ENCODE measurements at regions not wholly inside any gene's neighbourhood (a gene's known extent, or its start where the extent isn't known, plus 50 kb on each side); places are given as distances from the start of the nearest gene placed in this dataset.

GRCh38 chr12:92553389-92553788, 149.4 kb upstream of the PLEKHG7 start:
- no peak for DNase-seq (ENCODE audit: low read depth)

- DNase-seq (ENCODE audit: low read depth): no peak
These were observed 150.2 kb upstream of the PLEKHG7 start for GRCh38 chr12:92552412-92553108.

- peak; percentile 48 for DNase-seq (ENCODE audit: low read depth)
These were observed 150.9 kb upstream of the PLEKHG7 start for GRCh38 chr12:92551853-92552397.

GRCh38 chr12:92551210-92551609, 151.6 kb upstream of the PLEKHG7 start:
- DNase-seq (ENCODE audit: low read depth): no peak

- no peak for DNase-seq (ENCODE audit: low read depth)
These were observed 152.1 kb upstream of the PLEKHG7 start for GRCh38 chr12:92550661-92551060.

- DNase-seq (ENCODE audit: low read depth): no peak
These were observed 152.5 kb upstream of the PLEKHG7 start for GRCh38 chr12:92550254-92550653.

GRCh38 chr12:92549516-92549915, 153.3 kb upstream of the PLEKHG7 start:
- DNase-seq (ENCODE audit: low read depth): no peak

- no peak for DNase-seq (ENCODE audit: low read depth)
These were observed 154.9 kb upstream of the PLEKHG7 start for GRCh38 chr12:92547906-92548305.

GRCh38 chr12:92547420-92547819, 155.4 kb upstream of the PLEKHG7 start:
- no peak for DNase-seq (ENCODE audit: low read depth)

- DNase-seq (ENCODE audit: low read depth): no peak
These were observed 156.0 kb upstream of the PLEKHG7 start for GRCh38 chr12:92546635-92547348.

GRCh38 chr12:92546259-92546634, 156.5 kb upstream of the PLEKHG7 start:
- DNase-seq (ENCODE audit: low read depth): no peak

- DNase-seq (ENCODE audit: low read depth): no peak
These were observed 158.5 kb upstream of the PLEKHG7 start for GRCh38 chr12:92544322-92544721.

- no peak for DNase-seq (ENCODE audit: low read depth)
These were observed 158.9 kb upstream of the PLEKHG7 start for GRCh38 chr12:92543840-92544239.

- DNase-seq (ENCODE audit: low read depth): no peak
These were observed 159.4 kb upstream of the PLEKHG7 start for GRCh38 chr12:92543359-92543758.

GRCh38 chr12:92541731-92542130, 161.1 kb upstream of the PLEKHG7 start:
- DNase-seq (ENCODE audit: low read depth): no peak

GRCh38 chr12:92540782-92541423, 161.9 kb upstream of the PLEKHG7 start:
- no peak for DNase-seq (ENCODE audit: low read depth)

- no peak for DNase-seq (ENCODE audit: low read depth)
These were observed 162.6 kb upstream of the PLEKHG7 start for GRCh38 chr12:92539976-92540781.

GRCh38 chr12:92539110-92539749, 163.6 kb upstream of the PLEKHG7 start:
- DNase-seq (ENCODE audit: low read depth): no peak

- DNase-seq (ENCODE audit: low read depth): no peak
These were observed 165.4 kb upstream of the PLEKHG7 start for GRCh38 chr12:92537290-92537960.

GRCh38 chr12:92535961-92536360, 166.8 kb upstream of the PLEKHG7 start:
- DNase-seq (ENCODE audit: low read depth): no peak

GRCh38 chr12:92533280-92533890, 169.4 kb upstream of the PLEKHG7 start:
- DNase-seq (ENCODE audit: low read depth): no peak

Data from activated T-cell treated with anti-CD3 and anti-CD28 coated beads for 48 hours (primary cell).